A673 (cell line): ENCODE measurements at regions not wholly inside any gene's neighbourhood (a gene's known extent, or its start where the extent isn't known, plus 50 kb on each side); places are given as distances from the start of the nearest gene placed in this dataset.
"Not testable (repeated sequence)": the region's sequence is repeated elsewhere in the genome, so short reads cannot be mapped to it uniquely, and the experiment has no call there.

ENCODE experiments used
- BruUV-seq: library from RNA; stranded (reverse); fragments of 400-500 nt; replicated peaks from 2 replicates; lab custom pipeline; 2021; lab: Mats Ljungman, UMichigan
- CTCF ChIA-PET: fragments of 300-600 bp; sonication (Branson Sonifier 250); formaldehyde crosslinking; loops from one replicate; lab custom pipeline; 2022; ENCODE audit warnings: antibody characterized with exemption; lab: Charles Lee
- POLR2A ChIA-PET: fragments of 300-600 bp; sonication (Branson Sonifier 250); formaldehyde crosslinking; loops from one replicate; lab custom pipeline; 2022; ENCODE audit warnings: antibody characterized with exemption; ENCODE audit not compliant: low non-redundant PET; lab: Charles Lee
- DNase-seq: peaks from one replicate; pipeline ENCODE4 v3.0.0-alpha.2; 2015; ENCODE audit warnings: low spot score
- H3K27ac ChIP-seq: fragments of 200-600 bp; sonication (generic); 2 replicates; pipeline ENCODE4 v1.5.1; 2016; ENCODE audit warnings: mixed run types, low read depth, mild to moderate bottlenecking, mixed read lengths, antibody characterized with exemption, low read length; ENCODE audit not compliant: poor library complexity, severe bottlenecking
- H3K27me3 ChIP-seq: fragments of 200-600 bp; sonication (generic); replicated peaks from 2 replicates; pipeline ENCODE4 v1.6.1; 2017; ENCODE audit warnings: mixed run types, low read depth, mild to moderate bottlenecking, mixed read lengths, antibody characterized with exemption, low read length; ENCODE audit not compliant: insufficient read depth, poor library complexity
- H3K36me3 ChIP-seq: fragments of 200-600 bp; sonication (generic); 2 replicates; pipeline ENCODE4 v1.6.1; 2016; ENCODE audit warnings: mixed run types, mild to moderate bottlenecking, mixed read lengths, antibody characterized with exemption, low read length; ENCODE audit not compliant: insufficient read depth, poor library complexity, severe bottlenecking
- H3K4me1 ChIP-seq: fragments of 200-600 bp; sonication (generic); 2 replicates; pipeline ENCODE4 v1.6.1; 2017; ENCODE audit warnings: mixed run types, mild to moderate bottlenecking, mixed read lengths, antibody characterized with exemption, low read length; ENCODE audit not compliant: insufficient read depth, poor library complexity, severe bottlenecking
- H3K4me3 ChIP-seq: fragments of 200-600 bp; sonication (generic); 2 replicates; pipeline ENCODE4 v1.5.1; 2016; ENCODE audit warnings: low read depth, mixed run types, mild to moderate bottlenecking, mixed read lengths, low read length; ENCODE audit not compliant: poor library complexity, severe bottlenecking
- H3K9me3 ChIP-seq: fragments of 200-600 bp; sonication (generic); 2 replicates; pipeline ENCODE4 v1.6.1; 2016; ENCODE audit warnings: mixed run types, low read depth, mild to moderate bottlenecking, mixed read lengths, antibody characterized with exemption, low read length; ENCODE audit not compliant: poor library complexity, severe bottlenecking
- EZH2 ChIP-seq: fragments of 200-600 bp; sonication (generic); IDR thresholded peaks from 2 replicates; pipeline ENCODE4 v1.6.1; 2017; ENCODE audit warnings: borderline replicate concordance, low read depth, mild to moderate bottlenecking, mixed read lengths, antibody characterized with exemption, low read length; ENCODE audit not compliant: poor library complexity, severe bottlenecking
- intact Hi-C: fragments of 100-400 bp; cut with micrococcal nuclease; formaldehyde crosslinking; loops from one replicate; pipeline ENCODE4 v1.10.0; 2022; ENCODE audit not compliant: unreplicated experiment
- TF ChIP-seq, protein P1 (sequence below): fragments of 300-800, 200-600 bp; sonication (generic); conservative IDR thresholded peaks from 2 replicates; pipeline ENCODE4 v1.5.1; 2017; ENCODE audit warnings: low read depth, mild to moderate bottlenecking, antibody characterized with exemption, low read length, moderate library complexity, mixed read lengths

GRCh38 chr10:108957681-108958080 lies 965.6 kb downstream of the XPNPEP1 start:
- BruUV-seq: no TSS peak
- ChIA-PET CTCF (no interaction called here), POLR2A (no interaction called here)
- Histone ChIP-seq H3K4me1 (no peaks in the 10 kb centered on the region), H3K36me3 (no peaks in the 10 kb centered on the region), H3K27ac (no peak overlapping the region), H3K9me3 (no peaks in the 10 kb centered on the region), H3K4me3 (no peak overlapping the region), H3K27me3 (no peaks in the 10 kb centered on the region)
- TF ChIP-seq EZH2: no peak
- TF ChIP-seq, protein P1, sequence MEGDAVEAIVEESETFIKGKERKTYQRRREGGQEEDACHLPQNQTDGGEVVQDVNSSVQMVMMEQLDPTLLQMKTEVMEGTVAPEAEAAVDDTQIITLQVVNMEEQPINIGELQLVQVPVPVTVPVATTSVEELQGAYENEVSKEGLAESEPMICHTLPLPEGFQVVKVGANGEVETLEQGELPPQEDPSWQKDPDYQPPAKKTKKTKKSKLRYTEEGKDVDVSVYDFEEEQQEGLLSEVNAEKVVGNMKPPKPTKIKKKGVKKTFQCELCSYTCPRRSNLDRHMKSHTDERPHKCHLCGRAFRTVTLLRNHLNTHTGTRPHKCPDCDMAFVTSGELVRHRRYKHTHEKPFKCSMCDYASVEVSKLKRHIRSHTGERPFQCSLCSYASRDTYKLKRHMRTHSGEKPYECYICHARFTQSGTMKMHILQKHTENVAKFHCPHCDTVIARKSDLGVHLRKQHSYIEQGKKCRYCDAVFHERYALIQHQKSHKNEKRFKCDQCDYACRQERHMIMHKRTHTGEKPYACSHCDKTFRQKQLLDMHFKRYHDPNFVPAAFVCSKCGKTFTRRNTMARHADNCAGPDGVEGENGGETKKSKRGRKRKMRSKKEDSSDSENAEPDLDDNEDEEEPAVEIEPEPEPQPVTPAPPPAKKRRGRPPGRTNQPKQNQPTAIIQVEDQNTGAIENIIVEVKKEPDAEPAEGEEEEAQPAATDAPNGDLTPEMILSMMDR: no peak
- DNase-seq: no peak
- intact Hi-C loops: no loop called here

DNA sequence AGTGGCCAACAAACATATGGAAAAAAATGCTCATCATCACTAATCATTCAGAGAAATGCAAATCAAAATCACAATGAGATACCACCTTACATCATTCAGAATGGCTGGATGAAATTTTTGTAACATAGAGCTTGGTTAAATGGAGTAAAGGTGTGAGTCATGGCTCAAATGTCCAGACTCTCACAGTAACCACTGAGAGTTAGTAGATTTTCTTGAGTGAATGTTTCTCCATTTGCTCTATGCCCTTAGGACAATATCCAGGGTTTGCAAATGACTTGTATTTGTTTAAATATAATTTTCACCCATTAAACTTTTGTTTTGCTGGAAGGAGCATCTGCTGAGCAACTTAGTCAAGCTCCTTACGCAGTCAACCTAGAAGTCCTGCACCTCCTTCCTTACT lies 967.2 kb downstream of the XPNPEP1 start:
- ChIA-PET POLR2A (no interaction called here), CTCF (no interaction called here)
- no peak for TF ChIP-seq EZH2
- TF ChIP-seq, protein P1: no peak
- H3K4me1 ChIP-seq: no peaks in the 10 kb centered on the region
- intact Hi-C loops: no loop called here
- H3K36me3 ChIP-seq: no peaks in the 10 kb centered on the region
- DNase-seq: no peak
- H3K9me3 ChIP-seq: no peaks in the 10 kb centered on the region
- no peak overlapping the region for H3K4me3 ChIP-seq
- no peaks in the 10 kb centered on the region for H3K27me3 ChIP-seq
- no TSS peak for BruUV-seq
- no peak overlapping the region for H3K27ac ChIP-seq

- H3K4me1 ChIP-seq, BruUV-seq, H3K27ac ChIP-seq, H3K9me3 ChIP-seq, H3K27me3 ChIP-seq, CTCF ChIA-PET, H3K4me3 ChIP-seq, POLR2A ChIA-PET, intact Hi-C loops, H3K36me3 ChIP-seq, DNase-seq: not testable (repeated sequence)
Observed at GRCh38 chr10:108920029-108920428, 1003.3 kb downstream of the XPNPEP1 start.

- peaks cover 9% of the 10 kb centered on the region for H3K4me1 ChIP-seq
- no peak overlapping the region for H3K4me3 ChIP-seq
- no peak for TF ChIP-seq EZH2
- intact Hi-C loops: loop anchor here (5.0 to 10.0 kb wide), 2 partner anchors 262 to 514 kb away; no protein-coding TSS in a partner anchor
- no peaks in the 10 kb centered on the region for H3K9me3 ChIP-seq
- no peaks in the 10 kb centered on the region for H3K27me3 ChIP-seq
- DNase-seq: no peak
- BruUV-seq: no TSS peak
- ChIA-PET CTCF (no interaction called here), POLR2A (interaction anchor here (0.8 kb wide), 1 partner anchor 286 kb away, joined by 3 read pairs; no protein-coding TSS in a partner anchor)
- H3K36me3 ChIP-seq: no peaks in the 10 kb centered on the region
- H3K27ac ChIP-seq: no peak overlapping the region
Observed at GRCh38 chr10:108913300-108913699, 1010.0 kb downstream of the XPNPEP1 start.
